Hematopoietic multipotent progenitor cell treated with erythropoietin and hydrocortisone succinate and interleukin-3 and kit ligand, for 4 days (in vitro differentiated cells): ENCODE measurements at regions not wholly inside any gene's neighbourhood (a gene's known extent, or its start where the extent isn't known, plus 50 kb on each side); places are given as distances from the start of the nearest gene placed in this dataset.
A peak's percentile ranks its signal among the peaks of the same experiment; 100 is the strongest.

Experiments
- DNase-seq: peaks from one replicate; pipeline ENCODE4 v3.0.0-alpha.2; 2015

GRCh38 chr3:30069056-30069455 lies 537.3 kb upstream of the TGFBR2 start:
- DNase-seq: peak; percentile 68

GRCh38 chr3:30073040-30073439 lies 533.4 kb upstream of the TGFBR2 start:
- no peak for DNase-seq

GRCh38 chr3:30073622-30074021 lies 532.8 kb upstream of the TGFBR2 start:
- DNase-seq: no peak

GRCh38 chr3:30075514-30075913 lies 530.9 kb upstream of the TGFBR2 start:
- DNase-seq: no peak

- DNase-seq: no peak
These were observed 529.5 kb upstream of the TGFBR2 start for GRCh38 chr3:30076899-30077298.

GRCh38 chr3:30077746-30078145 lies 528.7 kb upstream of the TGFBR2 start:
- no peak for DNase-seq

- DNase-seq: no peak
These were observed 527.7 kb upstream of the TGFBR2 start for GRCh38 chr3:30078736-30079135.

- DNase-seq: no peak
These were observed 524.5 kb upstream of the TGFBR2 start for GRCh38 chr3:30081904-30082303.

- no peak for DNase-seq
These were observed 523.7 kb upstream of the TGFBR2 start for GRCh38 chr3:30082652-30083051.

- DNase-seq: no peak
These were observed 523.1 kb upstream of the TGFBR2 start for GRCh38 chr3:30083315-30083714.

- no peak for DNase-seq
These were observed 522.1 kb upstream of the TGFBR2 start for GRCh38 chr3:30084316-30084715.

- no peak for DNase-seq
These were observed 521.4 kb upstream of the TGFBR2 start for GRCh38 chr3:30084971-30085403.

- no peak for DNase-seq
These were observed 520.9 kb upstream of the TGFBR2 start for GRCh38 chr3:30085486-30085885.

- no peak for DNase-seq
These were observed 514.7 kb upstream of the TGFBR2 start for GRCh38 chr3:30091686-30092085.

- no peak for DNase-seq
These were observed 509.3 kb upstream of the TGFBR2 start for GRCh38 chr3:30097022-30097650.

- no peak for DNase-seq
These were observed 508.2 kb upstream of the TGFBR2 start for GRCh38 chr3:30098243-30098642.

GRCh38 chr3:30098653-30099455 lies 507.5 kb upstream of the TGFBR2 start:
- DNase-seq: no peak

- DNase-seq: no peak
These were observed 504.0 kb upstream of the TGFBR2 start for GRCh38 chr3:30102356-30102755.

GRCh38 chr3:30103186-30103585 lies 503.2 kb upstream of the TGFBR2 start:
- no peak for DNase-seq

GRCh38 chr3:30107531-30107930 lies 498.9 kb upstream of the TGFBR2 start:
- no peak for DNase-seq

GRCh38 chr3:30112411-30112810 lies 494.0 kb upstream of the TGFBR2 start:
- DNase-seq: peak; percentile 22

GRCh38 chr3:30112902-30113484 lies 493.4 kb upstream of the TGFBR2 start:
- peak; percentile 88 for DNase-seq

- DNase-seq: no peak
These were observed 492.5 kb upstream of the TGFBR2 start for GRCh38 chr3:30113906-30114305.

- no peak for DNase-seq
These were observed 491.5 kb upstream of the TGFBR2 start for GRCh38 chr3:30114918-30115317.
